H7 (cell line): ENCODE measurements at regions not wholly inside any gene's neighbourhood (a gene's known extent, or its start where the extent isn't known, plus 50 kb on each side); places are given as distances from the start of the nearest gene placed in this dataset.

ENCODE experiments used
- DNase-seq: peaks from one replicate; pipeline ENCODE4 v3.0.0; 2012
- H3K27me3 ChIP-seq: 2 replicates; pipeline ENCODE4 v1.6.0; 2011; ENCODE audit warnings: mild to moderate bottlenecking, low read length; ENCODE audit not compliant: control insufficient read depth, insufficient read depth
- H3K36me3 ChIP-seq: replicated peaks from 2 replicates; pipeline ENCODE4 v1.5.1; 2011; ENCODE audit warnings: low read length; ENCODE audit not compliant: control insufficient read depth, insufficient read depth
- H3K4me3 ChIP-seq: 2 replicates; pipeline ENCODE4 v1.5.1; 2011; ENCODE audit warnings: low read depth, mild to moderate bottlenecking, control low read depth, low read length, moderate library complexity; ENCODE audit not compliant: insufficient read depth

DNA sequence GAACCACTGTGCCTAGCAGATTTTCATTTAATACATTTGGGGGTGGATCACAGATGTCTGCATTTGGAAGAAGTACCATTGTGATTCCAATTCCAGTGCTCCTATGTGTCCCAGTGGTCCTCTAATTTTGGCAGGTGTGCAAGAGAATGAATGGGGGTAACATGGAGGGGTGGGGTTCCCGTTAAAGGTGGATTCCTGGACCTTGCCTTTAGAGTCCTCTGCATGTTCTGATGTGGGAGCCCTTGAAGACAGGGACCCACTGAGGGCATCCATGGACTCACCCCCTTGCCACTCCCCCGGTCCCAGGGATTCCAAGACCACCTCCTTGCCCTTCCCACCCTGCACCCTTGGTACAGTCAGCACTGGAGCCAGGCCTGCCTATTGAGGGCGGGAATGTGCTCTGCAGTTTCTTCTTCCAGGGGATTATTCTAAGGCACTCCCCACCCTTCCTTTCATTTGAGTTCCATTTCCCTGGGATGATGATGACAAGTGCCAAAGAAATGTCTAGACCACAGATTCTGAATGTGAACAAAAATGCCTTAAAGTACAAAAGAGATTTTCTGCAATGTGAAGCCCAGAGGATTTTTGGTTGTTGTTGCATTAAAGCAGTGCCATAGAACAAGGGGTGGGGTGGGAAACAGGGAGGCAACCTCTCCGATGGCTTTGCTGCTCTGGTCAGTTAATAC lies 119.4 kb upstream of the PTCH1 start:
- H3K4me3 ChIP-seq, result no peak overlapping the region
- H3K27me3 ChIP-seq, result no peaks in the 10 kb centered on the region
- DNase-seq, result no peak

DNA sequence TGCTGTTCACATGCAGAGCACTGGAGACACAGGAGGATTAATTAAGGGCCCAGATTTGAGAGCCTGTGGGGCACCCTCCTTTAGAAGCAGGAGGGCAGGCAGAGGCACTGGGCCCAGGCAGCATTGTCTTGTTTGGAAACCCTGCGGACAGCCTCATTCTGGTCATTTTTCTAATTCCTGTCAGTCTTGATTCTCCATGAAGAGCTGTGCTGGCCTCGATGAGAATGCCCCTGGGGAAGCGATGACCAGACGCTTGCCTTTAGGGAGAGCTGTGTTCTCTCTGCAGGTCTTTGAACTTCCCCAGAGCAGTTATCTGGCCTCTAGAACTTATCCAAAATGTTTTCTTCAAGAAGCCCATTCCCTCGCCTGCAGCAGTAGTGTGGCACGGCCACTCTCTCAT lies 117.8 kb upstream of the PTCH1 start:
- H3K27me3 ChIP-seq, result no peaks in the 10 kb centered on the region
- no peak overlapping the region for H3K4me3 ChIP-seq
- DNase-seq, result no peak
- no peaks in the 10 kb centered on the region for H3K36me3 ChIP-seq

More for the DNA sequence above, 119.4 kb upstream of the PTCH1 start:
- no peaks in the 10 kb centered on the region for H3K36me3 ChIP-seq

DNA sequence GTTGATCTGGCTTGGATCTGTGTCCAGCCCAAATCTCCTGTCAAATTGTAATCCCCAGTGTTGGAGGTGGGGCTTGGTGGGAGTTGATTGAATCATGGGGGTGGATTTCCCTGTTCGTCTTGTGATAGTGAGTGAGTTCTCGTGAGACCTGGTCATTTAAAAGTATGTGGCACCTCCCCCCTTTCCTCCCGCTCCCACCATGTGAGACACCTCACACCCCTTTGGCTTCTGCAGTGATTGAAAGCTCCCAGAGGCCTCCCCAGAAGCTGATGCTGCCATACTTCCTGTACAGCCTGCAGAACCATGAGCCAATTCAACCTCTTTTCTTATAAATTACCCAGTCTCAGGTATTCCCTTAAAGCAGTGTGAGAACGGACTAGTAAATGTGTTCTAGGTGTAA lies 117.3 kb upstream of the PTCH1 start:
- Histone ChIP-seq H3K4me3 (no peak overlapping the region), H3K36me3 (no peaks in the 10 kb centered on the region), H3K27me3 (no peaks in the 10 kb centered on the region)
- no peak for DNase-seq

DNA sequence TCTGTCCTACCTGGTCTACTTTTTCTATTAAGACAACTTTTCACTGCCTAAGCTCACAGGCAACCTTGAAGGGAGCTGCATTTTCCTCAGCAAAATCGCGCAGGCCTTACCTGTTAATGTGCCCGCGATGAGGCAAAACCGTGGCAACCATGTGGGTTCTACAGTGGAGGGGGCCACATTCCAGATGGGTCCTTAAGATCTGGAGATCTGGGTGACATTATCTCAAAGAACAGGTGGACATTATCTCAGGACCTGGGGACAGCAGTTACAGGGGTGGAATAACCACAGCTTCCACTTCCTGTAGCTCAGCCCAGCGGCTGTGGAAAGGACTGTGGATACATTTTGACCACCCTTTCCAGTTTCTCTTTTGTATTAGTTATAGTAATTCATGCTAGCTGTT lies 112.8 kb upstream of the PTCH1 start:
- H3K36me3 ChIP-seq, result no peaks in the 10 kb centered on the region
- H3K27me3 ChIP-seq, result no peaks in the 10 kb centered on the region
- no peak overlapping the region for H3K4me3 ChIP-seq
- DNase-seq, result no peak

DNA sequence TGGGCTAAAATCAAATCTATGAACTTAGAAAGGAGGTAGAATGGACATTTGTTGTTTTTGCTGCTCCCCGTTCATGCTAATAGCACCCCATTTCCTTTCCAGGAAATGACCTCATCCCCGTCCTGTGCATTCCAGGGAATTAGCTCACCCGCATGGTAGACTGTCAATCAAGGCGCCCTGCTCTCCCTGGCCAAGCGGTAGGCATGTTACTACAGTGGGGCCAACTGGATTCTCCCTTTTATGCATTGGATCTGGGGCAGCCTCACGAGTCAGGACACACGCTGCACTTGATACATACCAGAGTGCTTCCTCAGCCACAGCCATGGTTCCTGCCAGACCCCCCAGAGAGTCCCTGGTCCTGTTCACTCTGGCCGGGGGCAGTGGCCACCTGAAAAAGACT lies 111.0 kb upstream of the PTCH1 start:
- DNase-seq, result no peak
- Histone ChIP-seq H3K36me3 (no peaks in the 10 kb centered on the region), H3K4me3 (no peak overlapping the region), H3K27me3 (no peaks in the 10 kb centered on the region)

DNA sequence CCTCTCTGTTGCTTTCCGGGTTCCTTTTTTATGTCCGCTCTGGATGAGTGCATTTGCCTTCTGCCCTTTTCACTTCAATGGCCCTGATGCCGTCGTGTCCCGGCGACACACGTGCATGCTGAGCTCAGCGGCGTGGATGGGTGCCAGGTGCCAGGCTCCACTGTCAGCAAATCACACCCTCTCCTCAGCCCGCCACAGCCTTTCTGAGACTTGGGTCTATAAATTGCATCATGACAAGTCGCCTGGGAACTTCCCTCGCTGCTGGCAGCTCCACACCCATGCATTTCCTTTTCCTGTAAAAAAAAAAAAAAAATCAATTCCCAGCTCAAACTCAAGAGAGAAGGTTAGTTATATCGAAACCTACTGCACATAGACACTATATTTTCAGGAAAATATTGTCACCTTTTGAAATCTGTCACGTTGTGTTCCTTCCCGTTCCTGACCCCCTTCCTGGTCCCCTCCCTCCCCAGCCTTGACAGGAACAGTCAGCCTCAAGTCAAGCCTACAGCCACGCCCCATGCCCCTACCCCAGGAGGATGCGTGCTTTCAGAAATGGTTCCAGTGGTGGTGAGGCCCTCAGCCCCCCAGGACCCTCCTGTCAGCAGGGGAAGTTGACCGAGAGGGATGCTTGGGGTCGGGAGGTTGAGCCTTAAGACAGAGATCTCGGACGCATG lies 110.3 kb upstream of the PTCH1 start:
- DNase-seq, result no peak
- Histone ChIP-seq H3K27me3 (no peaks in the 10 kb centered on the region), H3K36me3 (no peaks in the 10 kb centered on the region), H3K4me3 (no peak overlapping the region)

DNA sequence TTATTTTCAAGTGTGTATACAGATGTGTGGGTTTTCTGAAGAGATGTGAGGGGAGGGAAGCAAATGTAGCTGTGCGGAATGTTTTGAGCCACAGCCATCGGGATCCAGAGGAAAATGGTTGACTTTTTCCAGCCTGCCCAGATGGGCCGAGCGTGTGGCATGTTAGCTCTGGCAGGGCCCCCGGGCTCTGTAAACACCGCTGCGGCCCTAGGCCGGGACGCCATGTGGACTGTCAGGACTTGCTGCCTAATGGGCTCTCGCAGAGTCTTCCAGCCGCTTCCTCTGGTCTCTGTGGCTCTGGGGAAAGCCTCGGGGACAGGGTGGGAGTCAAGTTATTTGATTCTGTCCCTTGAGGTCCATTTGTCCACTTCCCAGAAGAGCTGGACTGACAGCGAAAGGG lies 109.6 kb upstream of the PTCH1 start:
- no peak for DNase-seq

DNA sequence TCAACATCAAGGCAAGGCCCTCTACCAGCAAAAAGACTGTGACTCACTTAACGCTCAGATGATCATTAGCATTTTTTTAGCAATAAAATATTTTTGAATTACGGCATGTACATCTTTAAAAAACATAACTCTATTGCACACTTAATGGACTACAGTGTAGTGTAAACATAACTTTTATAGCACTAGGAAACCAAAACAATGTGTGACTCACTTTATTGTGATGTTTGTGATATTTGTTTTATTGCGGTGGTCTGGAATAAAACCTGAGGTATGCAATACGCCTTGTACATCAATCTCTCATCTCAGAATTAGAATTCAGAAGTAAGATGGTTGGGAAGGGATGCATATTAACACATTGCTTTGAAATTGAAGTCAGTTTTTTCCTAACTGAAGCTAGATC lies 106.9 kb upstream of the PTCH1 start:
- Histone ChIP-seq H3K27me3 (no peaks in the 10 kb centered on the region), H3K36me3 (no peaks in the 10 kb centered on the region), H3K4me3 (no peak overlapping the region)
- no peak for DNase-seq

More for the DNA sequence above, 109.6 kb upstream of the PTCH1 start:
- Histone ChIP-seq H3K4me3 (no peak overlapping the region), H3K36me3 (no peaks in the 10 kb centered on the region), H3K27me3 (no peaks in the 10 kb centered on the region)

DNA sequence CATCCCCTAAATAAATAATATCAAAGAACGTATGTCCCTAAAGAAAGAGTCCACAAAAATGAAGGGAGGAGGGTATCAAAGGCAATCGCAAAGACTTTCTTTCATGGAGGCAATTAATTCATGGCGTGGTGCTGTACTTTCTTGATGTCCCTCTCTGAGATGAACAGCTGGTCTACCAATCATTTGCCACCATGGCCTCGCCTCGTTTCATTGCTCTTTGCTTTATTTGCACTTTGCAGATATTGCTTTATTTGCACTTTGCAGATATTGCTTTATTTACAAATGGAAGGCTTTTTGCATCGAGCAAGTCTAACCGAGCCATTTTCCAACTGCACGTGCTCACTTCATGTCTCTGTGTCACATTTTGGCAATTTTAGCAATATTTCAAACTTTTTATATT lies 104.0 kb upstream of the PTCH1 start:
- no peaks in the 10 kb centered on the region for H3K36me3 ChIP-seq
- H3K4me3 ChIP-seq, result no peak overlapping the region
- no peak for DNase-seq
- no peaks in the 10 kb centered on the region for H3K27me3 ChIP-seq

DNA sequence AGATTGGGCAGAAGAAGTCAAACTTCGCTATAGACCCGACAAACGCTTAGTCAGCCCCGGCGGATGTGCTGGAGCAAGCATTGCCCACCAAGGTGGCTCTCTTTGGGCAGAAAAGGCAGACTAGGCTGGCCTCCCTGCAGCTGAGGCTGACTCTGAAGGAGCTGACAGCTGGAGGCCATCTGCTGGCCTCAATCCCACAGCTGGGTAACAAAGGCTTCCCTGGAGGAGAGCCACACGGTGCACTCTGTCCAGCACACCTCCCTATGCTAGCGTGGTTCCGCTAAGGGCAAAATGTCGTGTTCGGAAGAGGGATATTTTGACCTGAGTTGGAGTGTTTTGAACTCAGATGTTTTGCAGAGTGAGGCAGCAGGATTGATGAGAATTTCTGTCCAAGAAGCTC lies 103.5 kb upstream of the PTCH1 start:
- Histone ChIP-seq H3K27me3 (no peaks in the 10 kb centered on the region), H3K4me3 (no peak overlapping the region), H3K36me3 (no peaks in the 10 kb centered on the region)
- DNase-seq, result no peak

DNA sequence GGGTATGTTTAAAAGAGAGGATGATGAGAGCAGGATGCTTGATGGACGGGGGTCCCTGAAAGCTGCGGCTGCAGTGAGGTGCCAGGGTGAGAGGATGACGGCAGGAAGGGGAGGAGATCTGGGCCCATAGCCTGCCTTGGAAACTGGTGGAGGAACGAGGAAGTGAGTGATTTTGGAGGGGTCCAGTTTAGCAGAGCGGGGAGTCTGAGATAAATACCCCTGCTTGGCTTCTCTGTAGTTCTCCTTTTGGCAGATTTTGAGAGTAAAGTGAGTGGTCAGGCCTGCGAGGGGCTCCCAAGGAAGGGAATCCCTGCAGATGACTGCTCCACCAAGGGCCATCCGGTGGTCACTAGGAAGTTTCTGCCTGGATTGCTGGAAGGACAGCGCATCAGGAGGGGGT lies 98.5 kb upstream of the PTCH1 start:
- H3K27me3 ChIP-seq, result no peaks in the 10 kb centered on the region

DNA sequence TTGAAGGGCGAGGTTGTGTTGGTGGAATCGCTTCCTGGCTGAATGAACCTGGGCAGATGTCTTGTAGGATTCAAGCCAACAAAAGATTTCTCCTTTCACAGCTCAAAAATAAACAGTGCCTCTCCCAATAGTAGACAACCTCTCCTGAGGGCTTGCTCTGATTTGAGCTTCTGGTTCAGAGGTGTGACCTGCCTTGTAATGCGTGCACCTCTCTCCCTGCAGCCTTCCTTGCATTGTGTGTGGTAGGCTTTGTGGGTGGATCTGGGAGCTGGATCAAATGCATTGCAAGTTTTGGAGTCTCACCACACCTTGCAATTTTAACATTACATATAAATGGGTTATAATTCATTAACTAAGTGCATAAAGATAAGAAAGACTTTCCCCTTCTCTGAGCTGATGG lies 96.9 kb upstream of the PTCH1 start:
- H3K4me3 ChIP-seq, result no peak overlapping the region
- H3K27me3 ChIP-seq, result no peaks in the 10 kb centered on the region
- DNase-seq, result peak; percentile 10
- H3K36me3 ChIP-seq, result no peaks in the 10 kb centered on the region

More for the DNA sequence above, 98.5 kb upstream of the PTCH1 start:
- peak; percentile 18 for DNase-seq
- Histone ChIP-seq H3K4me3 (no peak overlapping the region), H3K36me3 (no peaks in the 10 kb centered on the region)

DNA sequence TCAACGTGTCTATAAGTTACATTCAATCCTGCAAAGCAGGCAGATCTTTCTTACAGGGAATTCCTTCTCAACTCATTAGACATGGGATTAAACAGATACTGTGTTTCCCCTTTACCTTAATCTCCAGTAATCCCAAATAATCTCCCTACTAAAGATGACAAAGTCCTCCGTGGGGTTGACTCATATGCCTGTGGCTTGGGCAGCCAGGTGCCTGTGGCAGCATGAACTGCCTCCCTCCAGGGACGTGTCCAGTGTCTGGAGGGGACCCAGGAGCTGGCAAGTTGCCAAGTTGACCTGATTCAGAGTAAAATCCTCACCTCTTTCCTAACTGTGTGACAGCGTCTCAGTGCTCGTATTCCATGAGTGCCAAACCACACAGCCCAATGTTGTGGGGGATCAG lies 94.6 kb upstream of the PTCH1 start:
- no peak for DNase-seq
- Histone ChIP-seq H3K36me3 (no peaks in the 10 kb centered on the region), H3K27me3 (no peaks in the 10 kb centered on the region), H3K4me3 (no peak overlapping the region)

DNA sequence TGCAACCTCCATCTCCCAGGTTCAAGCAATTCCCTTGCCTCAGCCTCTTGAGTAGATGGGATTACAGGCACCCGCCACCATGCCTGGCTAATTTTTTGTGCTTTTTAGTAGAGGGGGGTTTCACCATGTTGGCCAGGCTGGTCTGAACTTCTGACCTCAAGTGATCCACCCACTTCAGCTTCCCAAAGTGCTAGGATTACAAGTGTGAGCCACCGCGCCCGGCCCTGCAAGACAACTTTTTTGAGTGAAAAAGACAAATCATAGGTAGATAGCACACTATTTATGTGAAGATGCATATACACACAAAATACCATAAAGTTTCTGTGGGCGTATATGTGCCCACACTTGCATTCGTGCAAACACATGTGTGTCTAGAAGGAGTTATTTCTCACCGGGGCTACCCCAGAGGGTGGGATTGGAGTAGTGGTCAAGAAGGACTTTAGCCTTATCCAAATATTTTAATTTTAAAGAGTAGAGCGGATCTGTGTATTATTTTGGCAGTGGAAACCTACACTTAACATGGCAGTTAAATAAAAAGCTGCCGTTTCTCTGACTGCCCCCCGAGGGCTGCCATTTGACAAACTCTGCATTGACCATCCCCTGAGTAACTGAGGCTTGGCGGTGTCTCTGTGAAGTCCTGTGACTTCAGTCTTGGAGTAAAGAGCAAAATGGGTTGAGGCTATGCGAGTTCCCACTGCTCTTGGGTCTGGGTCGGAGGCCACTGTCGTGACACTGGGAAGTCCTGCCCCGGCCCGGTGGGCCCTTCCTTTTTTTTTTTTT lies 93.4 kb upstream of the PTCH1 start:
- no peaks in the 10 kb centered on the region for H3K36me3 ChIP-seq
- DNase-seq, result no peak
- no peaks in the 10 kb centered on the region for H3K27me3 ChIP-seq
- H3K4me3 ChIP-seq, result no peak overlapping the region

DNA sequence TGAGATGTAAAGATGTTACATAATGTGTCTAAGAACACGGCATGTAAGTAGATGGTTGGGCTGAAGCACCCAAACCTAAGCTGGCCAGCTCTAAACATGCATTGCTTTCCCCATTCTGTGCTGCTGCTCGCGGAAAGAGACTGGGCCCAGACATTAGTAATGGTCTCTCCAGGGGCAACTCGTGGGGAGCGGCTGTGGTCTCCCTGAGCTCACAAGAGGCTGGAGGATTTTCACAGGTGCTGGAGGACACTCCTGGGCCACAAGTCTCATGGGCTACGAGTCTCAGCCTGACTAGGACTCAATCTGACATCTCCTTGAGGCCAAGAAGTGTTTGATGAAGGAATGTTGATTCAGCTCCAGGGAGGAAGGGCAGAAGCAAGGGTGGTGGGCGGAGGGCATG lies 92.7 kb upstream of the PTCH1 start:
- DNase-seq, result no peak
- Histone ChIP-seq H3K27me3 (no peaks in the 10 kb centered on the region), H3K36me3 (no peaks in the 10 kb centered on the region), H3K4me3 (no peak overlapping the region)
